ENCODE measurements at regions not wholly inside any gene's neighbourhood (a gene's known extent, or its start where the extent isn't known, plus 50 kb on each side); places are given as distances from the start of the nearest gene placed in this dataset.

DNA sequence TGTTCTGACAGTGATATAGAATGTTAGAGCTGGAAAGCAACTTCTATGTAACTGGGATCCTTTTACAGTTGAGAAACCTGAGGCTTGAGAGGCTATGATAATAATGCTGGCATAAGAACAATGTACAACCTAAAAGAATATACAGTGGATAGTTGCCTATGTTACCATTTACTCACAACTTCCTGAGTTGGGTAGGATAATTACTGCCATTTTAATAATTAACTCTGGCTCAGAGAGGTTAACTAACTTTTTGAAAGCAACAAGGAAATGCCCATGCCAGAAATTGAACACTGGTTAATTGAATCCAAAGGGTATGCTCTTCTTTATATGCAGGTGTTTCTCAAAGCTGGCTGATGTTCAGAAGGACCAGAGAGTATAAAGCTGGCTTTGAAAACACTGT is 530.7 kb upstream of the MAP3K7 start:
- TF ChIP-seq, protein P1, sequence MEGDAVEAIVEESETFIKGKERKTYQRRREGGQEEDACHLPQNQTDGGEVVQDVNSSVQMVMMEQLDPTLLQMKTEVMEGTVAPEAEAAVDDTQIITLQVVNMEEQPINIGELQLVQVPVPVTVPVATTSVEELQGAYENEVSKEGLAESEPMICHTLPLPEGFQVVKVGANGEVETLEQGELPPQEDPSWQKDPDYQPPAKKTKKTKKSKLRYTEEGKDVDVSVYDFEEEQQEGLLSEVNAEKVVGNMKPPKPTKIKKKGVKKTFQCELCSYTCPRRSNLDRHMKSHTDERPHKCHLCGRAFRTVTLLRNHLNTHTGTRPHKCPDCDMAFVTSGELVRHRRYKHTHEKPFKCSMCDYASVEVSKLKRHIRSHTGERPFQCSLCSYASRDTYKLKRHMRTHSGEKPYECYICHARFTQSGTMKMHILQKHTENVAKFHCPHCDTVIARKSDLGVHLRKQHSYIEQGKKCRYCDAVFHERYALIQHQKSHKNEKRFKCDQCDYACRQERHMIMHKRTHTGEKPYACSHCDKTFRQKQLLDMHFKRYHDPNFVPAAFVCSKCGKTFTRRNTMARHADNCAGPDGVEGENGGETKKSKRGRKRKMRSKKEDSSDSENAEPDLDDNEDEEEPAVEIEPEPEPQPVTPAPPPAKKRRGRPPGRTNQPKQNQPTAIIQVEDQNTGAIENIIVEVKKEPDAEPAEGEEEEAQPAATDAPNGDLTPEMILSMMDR (IDR thresholded peaks at IDR 0.05; ENCODE audit: poor library complexity): no peak
- TF ChIP-seq EZH2 (IDR thresholded peaks at IDR 0.05; ENCODE audit: borderline replicate concordance): no peak

Measured in hepatocyte (in vitro differentiated cells).